Activated CD8-positive, alpha-beta T cell treated with anti-CD3 and anti-CD28 coated beads for 36 hours (primary cell): ENCODE measurements at regions not wholly inside any gene's neighbourhood (a gene's known extent, or its start where the extent isn't known, plus 50 kb on each side); places are given as distances from the start of the nearest gene placed in this dataset.

Experiments
- ATAC-seq: fragments of 200-7000 bp; cut with Tn5 transposase; one replicate; pipeline ENCODE4 v1.10.0; 2021; ENCODE audit warnings: mild to moderate bottlenecking, moderate library complexity
- CTCF ChIA-PET: fragments of 350-600 bp; sonication (Branson Sonifier 250); formaldehyde crosslinking; loops from one replicate; lab custom pipeline; 2021; ENCODE audit warnings: antibody characterized with exemption; lab: Charles Lee
- POLR2A ChIA-PET: fragments of 350-600 bp; sonication (Branson Sonifier 250); formaldehyde crosslinking; loops from one replicate; lab custom pipeline; 2021; ENCODE audit warnings: antibody characterized with exemption; lab: Charles Lee
- DNase-seq: peaks from one replicate; pipeline ENCODE4 v3.0.0-alpha.2; 2020
- H3K27ac Mint-ChIP-seq: one replicate; pipeline ENCODE4 v1.8.0; 2021; ENCODE audit warnings: mild to moderate bottlenecking, mixed read lengths
- H3K27me3 Mint-ChIP-seq: one replicate; pipeline ENCODE4 v1.8.0; 2021; ENCODE audit warnings: mixed read lengths
- H3K36me3 Mint-ChIP-seq: one replicate; pipeline ENCODE4 v1.8.0; 2021; ENCODE audit warnings: low read depth, mixed read lengths
- H3K4me1 Mint-ChIP-seq: one replicate; pipeline ENCODE4 v1.8.0; 2021; ENCODE audit warnings: low read depth, mixed read lengths
- H3K4me3 Mint-ChIP-seq: one replicate; pipeline ENCODE4 v1.8.0; 2021; ENCODE audit warnings: mild to moderate bottlenecking, moderate library complexity, mixed read lengths
- H3K9me3 Mint-ChIP-seq: one replicate; pipeline ENCODE4 v1.8.0; 2021; ENCODE audit warnings: mixed read lengths
- CTCF ChIP-seq: fragments of 200-600 bp; IDR thresholded peaks from one replicate; pipeline ENCODE4 v1.8.0; 2022; ENCODE audit warnings: antibody characterized with exemption, mild to moderate bottlenecking
- intact Hi-C: fragments of 100-400 bp; cut with micrococcal nuclease; formaldehyde crosslinking; loops from one replicate; pipeline ENCODE4 v1.10.0; 2022

GRCh38 chr5:175059687-175060211, 335.4 kb downstream of the MSX2 start:
- intact Hi-C loops, result no loop called here
- Mint-ChIP-seq H3K36me3 (no peaks in the 10 kb centered on the region), H3K27ac (no peak overlapping the region), H3K9me3 (no peaks in the 10 kb centered on the region), H3K27me3 (peaks cover 15% of the 10 kb centered on the region), H3K4me1 (peaks cover 7% of the 10 kb centered on the region), H3K4me3 (peak overlapping the region; percentile 43)
- ChIA-PET CTCF (no interaction called here), POLR2A (interaction anchor here (0.8 kb wide), 1 partner anchor 9 kb away, joined by 3 read pairs; no protein-coding TSS in a partner anchor)
- peak; percentile 25 for DNase-seq
- ATAC-seq, result peak; percentile 20
- no peak for TF ChIP-seq CTCF

DNA sequence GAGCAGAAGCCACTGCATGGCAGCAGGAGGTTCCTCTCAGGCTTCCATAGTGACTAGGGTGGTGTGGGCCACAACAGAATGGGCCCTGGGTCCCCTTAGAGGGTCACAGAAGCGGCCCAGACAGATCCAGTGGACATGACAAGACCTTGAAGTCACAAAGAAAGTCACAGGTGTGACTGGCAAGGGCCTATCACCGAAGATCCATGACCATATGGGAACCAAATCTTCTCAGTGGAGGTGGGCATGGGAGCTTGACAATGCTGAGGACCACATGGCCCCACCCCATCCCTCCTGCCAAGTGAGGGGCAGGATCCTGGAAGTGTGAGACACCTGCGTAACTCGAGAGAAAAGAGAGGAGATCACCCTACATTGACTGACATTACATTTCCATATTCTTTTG, 332.4 kb downstream of the MSX2 start:
- DNase-seq (no peak), ATAC-seq (no peak)
- H3K27me3 Mint-ChIP-seq, result peaks cover 21% of the 10 kb centered on the region
- ChIA-PET POLR2A (no interaction called here), CTCF (no interaction called here)
- H3K4me1 Mint-ChIP-seq, result peaks cover 7% of the 10 kb centered on the region
- no peaks in the 10 kb centered on the region for H3K36me3 Mint-ChIP-seq
- no peak overlapping the region for H3K4me3 Mint-ChIP-seq
- no peaks in the 10 kb centered on the region for H3K9me3 Mint-ChIP-seq
- no peak overlapping the region for H3K27ac Mint-ChIP-seq
- intact Hi-C loops, result no loop called here
- no peak for TF ChIP-seq CTCF

GRCh38 chr5:175054243-175054642, 329.9 kb downstream of the MSX2 start:
- ATAC-seq (no peak), DNase-seq (no peak)
- Mint-ChIP-seq H3K36me3 (no peaks in the 10 kb centered on the region), H3K9me3 (no peaks in the 10 kb centered on the region), H3K4me3 (no peak overlapping the region), H3K27me3 (peaks cover 18% of the 10 kb centered on the region), H3K4me1 (no peaks in the 10 kb centered on the region), H3K27ac (no peak overlapping the region)
- ChIA-PET CTCF (no interaction called here), POLR2A (no interaction called here)
- no peak for TF ChIP-seq CTCF
- intact Hi-C loops, result no loop called here

DNA sequence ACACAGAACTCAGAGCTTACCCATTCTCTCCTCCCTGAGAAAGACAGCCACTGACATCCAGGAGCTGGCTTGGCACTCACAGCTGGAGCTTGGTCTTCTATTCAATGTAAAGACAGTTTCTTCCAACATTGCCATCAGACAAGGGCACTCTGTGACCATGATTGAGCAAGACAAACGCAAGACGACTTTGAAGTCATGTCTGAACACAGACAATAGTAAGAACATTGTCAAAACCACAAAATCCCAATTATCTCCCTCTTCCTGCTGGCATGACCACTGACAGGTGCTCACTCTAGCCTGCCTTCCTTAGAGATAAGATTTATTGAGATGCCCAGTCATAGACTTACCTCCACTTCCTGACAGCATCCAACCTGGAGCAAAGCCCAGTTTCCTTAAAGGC, 328.0 kb downstream of the MSX2 start:
- Mint-ChIP-seq H3K27ac (no peak overlapping the region), H3K4me3 (no peak overlapping the region), H3K4me1 (no peaks in the 10 kb centered on the region), H3K9me3 (no peaks in the 10 kb centered on the region), H3K36me3 (no peaks in the 10 kb centered on the region), H3K27me3 (peaks cover 11% of the 10 kb centered on the region)
- DNase-seq (no peak), ATAC-seq (no peak)
- CTCF ChIA-PET, result no interaction called here
- intact Hi-C loops, result no loop called here
- POLR2A ChIA-PET, result no interaction called here
- no peak for TF ChIP-seq CTCF

GRCh38 chr5:175047048-175047447, 322.7 kb downstream of the MSX2 start:
- DNase-seq (no peak), ATAC-seq (no peak)
- no peak overlapping the region for H3K4me3 Mint-ChIP-seq
- no peaks in the 10 kb centered on the region for H3K36me3 Mint-ChIP-seq
- H3K27me3 Mint-ChIP-seq, result peaks cover 5% of the 10 kb centered on the region
- POLR2A ChIA-PET, result no interaction called here
- TF ChIP-seq CTCF, result no peak
- CTCF ChIA-PET, result no interaction called here
- H3K4me1 Mint-ChIP-seq, result no peaks in the 10 kb centered on the region
- no peaks in the 10 kb centered on the region for H3K9me3 Mint-ChIP-seq
- H3K27ac Mint-ChIP-seq, result no peak overlapping the region
- intact Hi-C loops, result no loop called here
